ENCODE measurements at regions not wholly inside any gene's neighbourhood (a gene's known extent, or its start where the extent isn't known, plus 50 kb on each side); places are given as distances from the start of the nearest gene placed in this dataset.

DNA sequence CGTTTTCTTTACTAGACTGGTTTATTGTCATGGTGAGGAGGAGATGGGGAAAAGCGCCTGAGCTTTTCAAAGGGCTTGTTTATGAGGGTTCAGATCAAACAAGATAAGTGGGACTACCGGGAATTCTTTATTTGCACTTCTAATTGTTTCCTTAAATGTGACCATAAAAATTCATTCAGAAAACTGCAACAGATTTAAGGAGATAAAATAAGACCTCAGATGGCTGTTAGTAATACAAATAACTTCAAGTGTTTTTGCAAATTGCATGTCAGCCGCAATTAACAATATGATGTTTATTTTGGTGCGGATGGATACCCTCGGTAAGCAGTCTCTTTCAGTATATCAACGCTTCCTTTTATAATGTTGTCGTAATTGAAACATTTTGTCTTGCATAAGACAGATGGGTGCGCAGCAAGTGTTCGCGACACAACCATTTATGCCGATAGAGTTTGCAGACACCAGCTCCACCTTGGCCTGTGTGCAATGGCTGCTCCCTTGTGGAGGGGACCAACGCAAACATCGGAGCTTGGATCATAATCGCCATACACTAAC, 151.0 kb downstream of the C4orf33 start:
- H3K4me3 Mint-ChIP-seq, result no peak overlapping the region
- 90% methylated on average over 10 of the region's 15 CpGs for WGBS (ENCODE audit: insufficient coverage)
- H3K27me3 Mint-ChIP-seq (ENCODE audit: low read depth in 3 of 3), result peaks cover 2 to 10% (median 8%) of the 10 kb centered on the region in 3 donors

GRCh38 chr4:129248621-129249020, 152.7 kb downstream of the C4orf33 start:
- H3K4me3 ChIP-seq (replicated peaks in 1 of 3; ENCODE audit: low read depth in 2 of 3, low read length in 3 of 3), result no peak overlapping the region
- no peaks in the 10 kb centered on the region for H3K4me1 ChIP-seq (ENCODE audit: control insufficient read depth in 1 of 2, insufficient read depth in 2 of 2, low read length in 2 of 2)
- peaks cover 2 to 8% (median 7%) of the 10 kb centered on the region in 3 donors for H3K27me3 Mint-ChIP-seq (ENCODE audit: low read depth in 3 of 3)
- H3K27me3 ChIP-seq (ENCODE audit: control insufficient read depth in 2 of 2, insufficient read depth in 2 of 2, low read length in 2 of 2), result no peaks in the 10 kb centered on the region
- H3K27ac ChIP-seq (ENCODE audit: low read depth in 1 of 2, low read length in 2 of 2), result no peak overlapping the region
- peaks cover 0 to 6% (median 4%) of the 10 kb centered on the region in 7 donors for H3K9me3 Mint-ChIP-seq
- intact Hi-C loops (cut with micrococcal nuclease), result no loop called here
- peaks cover 7% of the 10 kb centered on the region for H3K4me1 Mint-ChIP-seq
- H3K4me3 Mint-ChIP-seq, result no peak overlapping the region
- no peak for DNase-seq
- no peak overlapping the region for H2AFZ ChIP-seq (ENCODE audit: insufficient read depth, low read depth, low read length, poor library complexity, severe bottlenecking)
- no peaks in the 10 kb centered on the region for H3K79me2 ChIP-seq (ENCODE audit: insufficient read depth, low read length)
- H3K27ac Mint-ChIP-seq, result no peak overlapping the region
- no peak overlapping the region for H3K4me2 ChIP-seq (replicated peaks; ENCODE audit: extremely low read depth, low read length, poor library complexity, severe bottlenecking)
- no CpG with 5 or more reads among the region's 1 CpG for WGBS (ENCODE audit: insufficient coverage)
- no peak overlapping the region for H3K9ac ChIP-seq (ENCODE audit: insufficient read depth, low read length, poor library complexity, severe bottlenecking)
- TF ChIP-seq, protein P1, sequence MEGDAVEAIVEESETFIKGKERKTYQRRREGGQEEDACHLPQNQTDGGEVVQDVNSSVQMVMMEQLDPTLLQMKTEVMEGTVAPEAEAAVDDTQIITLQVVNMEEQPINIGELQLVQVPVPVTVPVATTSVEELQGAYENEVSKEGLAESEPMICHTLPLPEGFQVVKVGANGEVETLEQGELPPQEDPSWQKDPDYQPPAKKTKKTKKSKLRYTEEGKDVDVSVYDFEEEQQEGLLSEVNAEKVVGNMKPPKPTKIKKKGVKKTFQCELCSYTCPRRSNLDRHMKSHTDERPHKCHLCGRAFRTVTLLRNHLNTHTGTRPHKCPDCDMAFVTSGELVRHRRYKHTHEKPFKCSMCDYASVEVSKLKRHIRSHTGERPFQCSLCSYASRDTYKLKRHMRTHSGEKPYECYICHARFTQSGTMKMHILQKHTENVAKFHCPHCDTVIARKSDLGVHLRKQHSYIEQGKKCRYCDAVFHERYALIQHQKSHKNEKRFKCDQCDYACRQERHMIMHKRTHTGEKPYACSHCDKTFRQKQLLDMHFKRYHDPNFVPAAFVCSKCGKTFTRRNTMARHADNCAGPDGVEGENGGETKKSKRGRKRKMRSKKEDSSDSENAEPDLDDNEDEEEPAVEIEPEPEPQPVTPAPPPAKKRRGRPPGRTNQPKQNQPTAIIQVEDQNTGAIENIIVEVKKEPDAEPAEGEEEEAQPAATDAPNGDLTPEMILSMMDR (IDR thresholded peaks at IDR 0.05), result no peak
- H4K20me1 ChIP-seq (ENCODE audit: insufficient read depth, low read length), result no peaks in the 10 kb centered on the region
- H3K36me3 ChIP-seq (replicated peaks in 1 of 2; ENCODE audit: control insufficient read depth in 1 of 2, insufficient read depth in 2 of 2, low read length in 2 of 2), result no peaks in the 10 kb centered on the region
- no peaks in the 10 kb centered on the region for H3K36me3 Mint-ChIP-seq
- H3K9me3 ChIP-seq (replicated peaks in 1 of 2; ENCODE audit: control insufficient read depth in 1 of 2, insufficient read depth in 1 of 2, low read length in 2 of 2), result no peaks in the 10 kb centered on the region

More for the DNA sequence above, 151.0 kb downstream of the C4orf33 start:
- no peak overlapping the region for H3K9ac ChIP-seq (ENCODE audit: insufficient read depth, low read length, poor library complexity, severe bottlenecking)
- H3K4me1 Mint-ChIP-seq, result peaks cover 7% of the 10 kb centered on the region
- H3K4me3 ChIP-seq (replicated peaks in 1 of 3; ENCODE audit: low read depth in 2 of 3, low read length in 3 of 3), result no peak overlapping the region
- DNase-seq, result no peak
- TF ChIP-seq, protein P1 (IDR thresholded peaks at IDR 0.05), result no peak
- no peaks in the 10 kb centered on the region for H3K27me3 ChIP-seq (ENCODE audit: control insufficient read depth in 2 of 2, insufficient read depth in 2 of 2, low read length in 2 of 2)
- H3K79me2 ChIP-seq (ENCODE audit: insufficient read depth, low read length), result no peaks in the 10 kb centered on the region
- no peaks in the 10 kb centered on the region for H3K4me1 ChIP-seq (ENCODE audit: control insufficient read depth in 1 of 2, insufficient read depth in 2 of 2, low read length in 2 of 2)
- H3K9me3 Mint-ChIP-seq, result peaks cover 0 to 6% (median 3%) of the 10 kb centered on the region in 7 donors
- H3K27ac Mint-ChIP-seq, result no peak overlapping the region
- H2AFZ ChIP-seq (ENCODE audit: insufficient read depth, low read depth, low read length, poor library complexity, severe bottlenecking), result no peak overlapping the region
- no peak overlapping the region for H3K27ac ChIP-seq (ENCODE audit: low read depth in 1 of 2, low read length in 2 of 2)
- no peaks in the 10 kb centered on the region for H3K9me3 ChIP-seq (replicated peaks in 1 of 2; ENCODE audit: control insufficient read depth in 1 of 2, insufficient read depth in 1 of 2, low read length in 2 of 2)
- no peak overlapping the region for H3K4me2 ChIP-seq (replicated peaks; ENCODE audit: extremely low read depth, low read length, poor library complexity, severe bottlenecking)
- intact Hi-C loops (cut with micrococcal nuclease), result no loop called here
- H4K20me1 ChIP-seq (ENCODE audit: insufficient read depth, low read length), result no peaks in the 10 kb centered on the region
- H3K36me3 ChIP-seq (replicated peaks in 1 of 2; ENCODE audit: control insufficient read depth in 1 of 2, insufficient read depth in 2 of 2, low read length in 2 of 2), result no peaks in the 10 kb centered on the region
- no peaks in the 10 kb centered on the region for H3K36me3 Mint-ChIP-seq
